ENCODE measurements at regions not wholly inside any gene's neighbourhood (a gene's known extent, or its start where the extent isn't known, plus 50 kb on each side); places are given as distances from the start of the nearest gene placed in this dataset.

GRCh38 chr4:117770269-117771102 is 263.8 kb upstream of the NDST3 start:
- no peaks in the 10 kb centered on the region for H3K36me3 ChIP-seq (ENCODE audit: control insufficient read depth in 2 of 2, insufficient read depth in 2 of 2, low read length in 2 of 2)
- H3K27ac ChIP-seq (ENCODE audit: low read depth in 2 of 2, low read length in 2 of 2): no peak overlapping the region
- H3K9ac ChIP-seq (ENCODE audit: low read depth in 1 of 2, low read length in 2 of 2): no peak overlapping the region
- no peak overlapping the region for H3K4me3 ChIP-seq (ENCODE audit: low read length in 2 of 2)
- no peaks in the 10 kb centered on the region for H3K27me3 ChIP-seq (ENCODE audit: control insufficient read depth in 2 of 2, insufficient read depth in 2 of 2, low read length in 2 of 2)
- H3K9me3 ChIP-seq (ENCODE audit: control insufficient read depth in 2 of 2, low read length in 2 of 2): no peaks in the 10 kb centered on the region
- H3K4me1 ChIP-seq (ENCODE audit: control insufficient read depth in 2 of 2, insufficient read depth in 2 of 2, low read length in 2 of 2): no peaks in the 10 kb centered on the region

- no peaks in the 10 kb centered on the region for H3K4me1 ChIP-seq (ENCODE audit: control insufficient read depth in 2 of 2, insufficient read depth in 2 of 2, low read length in 2 of 2)
- H3K9me3 ChIP-seq (ENCODE audit: control insufficient read depth in 2 of 2, low read length in 2 of 2): no peaks in the 10 kb centered on the region
- no peak overlapping the region for H3K4me3 ChIP-seq (ENCODE audit: low read length in 2 of 2)
- H3K36me3 ChIP-seq (ENCODE audit: control insufficient read depth in 2 of 2, insufficient read depth in 2 of 2, low read length in 2 of 2): no peaks in the 10 kb centered on the region
- H3K27me3 ChIP-seq (ENCODE audit: control insufficient read depth in 2 of 2, insufficient read depth in 2 of 2, low read length in 2 of 2): no peaks in the 10 kb centered on the region
- no peak overlapping the region for H3K27ac ChIP-seq (ENCODE audit: low read depth in 2 of 2, low read length in 2 of 2)
- H3K9ac ChIP-seq (ENCODE audit: low read depth in 1 of 2, low read length in 2 of 2): no peak overlapping the region
These were observed 262.5 kb upstream of the NDST3 start for GRCh38 chr4:117771647-117772337.

GRCh38 chr4:117773064-117773936 is 261.0 kb upstream of the NDST3 start:
- Histone ChIP-seq H3K27ac (ENCODE audit: low read depth in 2 of 2, low read length in 2 of 2) (no peak overlapping the region), H3K9ac (ENCODE audit: low read depth in 1 of 2, low read length in 2 of 2) (no peak overlapping the region), H3K27me3 (ENCODE audit: control insufficient read depth in 2 of 2, insufficient read depth in 2 of 2, low read length in 2 of 2) (no peaks in the 10 kb centered on the region), H3K4me1 (ENCODE audit: control insufficient read depth in 2 of 2, insufficient read depth in 2 of 2, low read length in 2 of 2) (no peaks in the 10 kb centered on the region), H3K36me3 (ENCODE audit: control insufficient read depth in 2 of 2, insufficient read depth in 2 of 2, low read length in 2 of 2) (no peaks in the 10 kb centered on the region), H3K9me3 (ENCODE audit: control insufficient read depth in 2 of 2, low read length in 2 of 2) (no peaks in the 10 kb centered on the region), H3K4me3 (ENCODE audit: low read length in 2 of 2) (no peak overlapping the region)

DNA sequence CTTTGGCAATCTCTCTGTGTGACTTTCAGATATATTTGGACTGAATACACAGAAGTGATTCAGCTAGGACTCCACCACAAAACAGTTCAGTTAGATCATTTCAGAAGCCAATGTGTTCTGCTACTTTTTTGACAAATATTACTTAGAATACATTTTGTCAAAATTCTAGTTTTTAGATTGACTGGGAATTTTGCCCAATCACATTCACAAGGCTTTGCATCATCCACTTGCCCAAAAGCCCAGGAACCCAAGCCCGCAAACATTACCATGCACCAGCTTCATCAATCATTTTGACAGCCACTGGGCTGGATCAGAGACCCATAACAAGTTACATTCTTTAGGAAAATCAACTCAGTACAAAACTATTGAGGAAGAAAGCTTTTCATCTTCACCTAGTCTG is 256.6 kb upstream of the NDST3 start:
- no peaks in the 10 kb centered on the region for H3K36me3 ChIP-seq (ENCODE audit: control insufficient read depth in 2 of 2, insufficient read depth in 2 of 2, low read length in 2 of 2)
- no peaks in the 10 kb centered on the region for H3K9me3 ChIP-seq (ENCODE audit: control insufficient read depth in 2 of 2, low read length in 2 of 2)
- no peaks in the 10 kb centered on the region for H3K4me1 ChIP-seq (ENCODE audit: control insufficient read depth in 2 of 2, insufficient read depth in 2 of 2, low read length in 2 of 2)
- H3K9ac ChIP-seq (ENCODE audit: low read depth in 1 of 2, low read length in 2 of 2): no peak overlapping the region
- no peak overlapping the region for H3K27ac ChIP-seq (ENCODE audit: low read depth in 2 of 2, low read length in 2 of 2)
- H3K4me3 ChIP-seq (ENCODE audit: low read length in 2 of 2): no peak overlapping the region
- no peaks in the 10 kb centered on the region for H3K27me3 ChIP-seq (ENCODE audit: control insufficient read depth in 2 of 2, insufficient read depth in 2 of 2, low read length in 2 of 2)

GRCh38 chr4:117783716-117784115 is 250.6 kb upstream of the NDST3 start:
- no peaks in the 10 kb centered on the region for H3K9me3 ChIP-seq (ENCODE audit: control insufficient read depth in 2 of 2, low read length in 2 of 2)
- no peaks in the 10 kb centered on the region for H3K4me1 ChIP-seq (ENCODE audit: control insufficient read depth in 2 of 2, insufficient read depth in 2 of 2, low read length in 2 of 2)
- H3K9ac ChIP-seq (ENCODE audit: low read depth in 1 of 2, low read length in 2 of 2): no peak overlapping the region
- no peak overlapping the region for H3K4me3 ChIP-seq (ENCODE audit: low read length in 2 of 2)
- H3K27me3 ChIP-seq (ENCODE audit: control insufficient read depth in 2 of 2, insufficient read depth in 2 of 2, low read length in 2 of 2): no peaks in the 10 kb centered on the region
- no peaks in the 10 kb centered on the region for H3K36me3 ChIP-seq (ENCODE audit: control insufficient read depth in 2 of 2, insufficient read depth in 2 of 2, low read length in 2 of 2)
- H3K27ac ChIP-seq (ENCODE audit: low read depth in 2 of 2, low read length in 2 of 2): no peak overlapping the region

- no peaks in the 10 kb centered on the region for H3K9me3 ChIP-seq (ENCODE audit: control insufficient read depth in 2 of 2, low read length in 2 of 2)
- no peak overlapping the region for H3K27ac ChIP-seq (ENCODE audit: low read depth in 2 of 2, low read length in 2 of 2)
- no peaks in the 10 kb centered on the region for H3K4me1 ChIP-seq (ENCODE audit: control insufficient read depth in 2 of 2, insufficient read depth in 2 of 2, low read length in 2 of 2)
- no peaks in the 10 kb centered on the region for H3K27me3 ChIP-seq (ENCODE audit: control insufficient read depth in 2 of 2, insufficient read depth in 2 of 2, low read length in 2 of 2)
- no peaks in the 10 kb centered on the region for H3K36me3 ChIP-seq (ENCODE audit: control insufficient read depth in 2 of 2, insufficient read depth in 2 of 2, low read length in 2 of 2)
- no peak overlapping the region for H3K4me3 ChIP-seq (ENCODE audit: low read length in 2 of 2)
- H3K9ac ChIP-seq (ENCODE audit: low read depth in 1 of 2, low read length in 2 of 2): no peak overlapping the region
These were observed 250.0 kb upstream of the NDST3 start for GRCh38 chr4:117784266-117784665.

DNA sequence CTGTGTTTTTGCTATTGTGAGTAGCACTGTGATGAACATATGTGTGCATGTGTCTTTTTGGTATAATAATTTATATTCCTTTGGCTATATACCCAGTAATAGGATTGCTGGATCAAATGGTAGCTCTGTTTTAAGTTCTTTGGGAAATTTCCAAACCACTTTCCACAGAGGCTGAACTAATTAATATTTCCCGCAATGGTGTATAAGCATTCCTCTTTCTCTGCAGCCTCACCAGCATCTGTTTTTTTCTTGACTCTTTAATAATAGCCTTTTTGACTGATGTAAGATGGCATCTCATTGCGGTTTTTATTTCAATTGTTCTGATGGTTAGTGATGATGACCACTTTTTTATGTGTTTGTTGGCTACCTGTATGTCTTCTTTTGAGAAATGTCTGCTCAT is 247.7 kb upstream of the NDST3 start:
- H3K4me3 ChIP-seq (ENCODE audit: low read length in 2 of 2): no peak overlapping the region

DNA sequence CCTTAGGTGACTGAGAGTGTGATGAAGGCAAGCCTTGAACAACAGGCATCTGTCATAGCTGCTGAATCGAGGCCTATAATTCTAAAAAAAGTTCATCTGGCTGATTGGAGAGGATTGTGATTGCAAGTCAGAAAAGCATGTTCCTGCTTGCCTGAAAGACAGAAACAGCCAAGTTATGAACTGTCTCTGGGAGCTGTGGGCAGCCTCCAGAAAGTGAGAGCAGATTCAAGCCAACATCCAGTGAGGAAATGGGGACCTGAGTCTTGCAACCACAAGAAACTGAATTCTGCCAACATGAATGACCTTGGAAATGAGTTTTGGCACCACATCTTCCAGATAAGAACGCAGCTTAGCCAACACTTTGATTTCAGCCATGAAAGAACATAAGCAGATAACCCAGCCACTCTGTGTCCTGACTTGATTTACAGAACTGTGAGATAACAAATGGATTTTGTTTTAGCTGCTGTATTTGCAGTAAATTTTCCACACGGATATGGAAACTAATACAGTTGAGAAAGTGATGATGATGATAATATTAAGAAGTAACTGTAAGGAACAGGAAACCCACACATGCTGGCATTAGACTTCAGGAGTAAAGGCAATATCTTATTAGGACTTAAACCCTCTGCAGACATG is 240.3 kb upstream of the NDST3 start:
- H3K9me3 ChIP-seq (ENCODE audit: control insufficient read depth in 2 of 2, low read length in 2 of 2): no peaks in the 10 kb centered on the region
- H3K27ac ChIP-seq (ENCODE audit: low read depth in 2 of 2, low read length in 2 of 2): no peak overlapping the region
- no peak overlapping the region for H3K4me3 ChIP-seq (ENCODE audit: low read length in 2 of 2)
- H3K36me3 ChIP-seq (ENCODE audit: control insufficient read depth in 2 of 2, insufficient read depth in 2 of 2, low read length in 2 of 2): no peaks in the 10 kb centered on the region
- H3K27me3 ChIP-seq (ENCODE audit: control insufficient read depth in 2 of 2, insufficient read depth in 2 of 2, low read length in 2 of 2): no peaks in the 10 kb centered on the region
- H3K4me1 ChIP-seq (ENCODE audit: control insufficient read depth in 2 of 2, insufficient read depth in 2 of 2, low read length in 2 of 2): no peaks in the 10 kb centered on the region
- H3K9ac ChIP-seq (ENCODE audit: low read depth in 1 of 2, low read length in 2 of 2): no peak overlapping the region

More for the DNA sequence above, 247.7 kb upstream of the NDST3 start:
- no peaks in the 10 kb centered on the region for H3K27me3 ChIP-seq (ENCODE audit: control insufficient read depth in 2 of 2, insufficient read depth in 2 of 2, low read length in 2 of 2)
- H3K9ac ChIP-seq (ENCODE audit: low read depth in 1 of 2, low read length in 2 of 2): no peak overlapping the region
- H3K27ac ChIP-seq (ENCODE audit: low read depth in 2 of 2, low read length in 2 of 2): no peak overlapping the region
- H3K9me3 ChIP-seq (ENCODE audit: control insufficient read depth in 2 of 2, low read length in 2 of 2): no peaks in the 10 kb centered on the region
- no peaks in the 10 kb centered on the region for H3K36me3 ChIP-seq (ENCODE audit: control insufficient read depth in 2 of 2, insufficient read depth in 2 of 2, low read length in 2 of 2)
- H3K4me1 ChIP-seq (ENCODE audit: control insufficient read depth in 2 of 2, insufficient read depth in 2 of 2, low read length in 2 of 2): no peaks in the 10 kb centered on the region

DNA sequence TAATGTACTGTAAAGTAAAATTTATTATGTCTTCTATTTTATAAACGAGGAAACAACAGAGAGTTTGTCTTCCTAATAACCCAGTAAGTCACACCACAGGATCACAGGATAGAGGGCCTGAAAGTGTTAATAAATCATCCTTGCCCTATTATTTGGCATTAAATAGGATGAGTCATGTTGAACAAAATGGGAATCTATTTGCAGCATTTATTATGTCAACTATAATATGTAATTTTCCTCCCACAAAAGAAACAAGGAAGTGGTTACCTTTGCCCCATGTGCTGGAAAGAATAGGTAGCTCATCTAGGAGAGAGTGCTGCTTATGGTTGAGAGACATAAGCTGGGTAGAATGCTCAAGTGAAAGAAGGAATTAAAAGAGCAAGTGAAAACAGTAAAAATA is 237.6 kb upstream of the NDST3 start:
- no peaks in the 10 kb centered on the region for H3K4me1 ChIP-seq (ENCODE audit: control insufficient read depth in 2 of 2, insufficient read depth in 2 of 2, low read length in 2 of 2)
- H3K27ac ChIP-seq (ENCODE audit: low read depth in 2 of 2, low read length in 2 of 2): no peak overlapping the region

More for the DNA sequence above, 237.6 kb upstream of the NDST3 start:
- no peak overlapping the region for H3K9ac ChIP-seq (ENCODE audit: low read depth in 1 of 2, low read length in 2 of 2)
- no peaks in the 10 kb centered on the region for H3K9me3 ChIP-seq (ENCODE audit: control insufficient read depth in 2 of 2, low read length in 2 of 2)
- H3K4me3 ChIP-seq (ENCODE audit: low read length in 2 of 2): no peak overlapping the region
- no peaks in the 10 kb centered on the region for H3K27me3 ChIP-seq (ENCODE audit: control insufficient read depth in 2 of 2, insufficient read depth in 2 of 2, low read length in 2 of 2)
- no peaks in the 10 kb centered on the region for H3K36me3 ChIP-seq (ENCODE audit: control insufficient read depth in 2 of 2, insufficient read depth in 2 of 2, low read length in 2 of 2)
